Activated T-cell treated with anti-CD3 and anti-CD28 coated beads, Interleukin-2, amount 50 U/mL, for 48 hours (primary cell): ENCODE measurements at regions not wholly inside any gene's neighbourhood (a gene's known extent, or its start where the extent isn't known, plus 50 kb on each side); places are given as distances from the start of the nearest gene placed in this dataset.

ENCODE experiments used
- DNase-seq, 2 experiments: peaks; one replicate each; pipeline ENCODE4 v3.0.0-alpha.2; 2020

DNA sequence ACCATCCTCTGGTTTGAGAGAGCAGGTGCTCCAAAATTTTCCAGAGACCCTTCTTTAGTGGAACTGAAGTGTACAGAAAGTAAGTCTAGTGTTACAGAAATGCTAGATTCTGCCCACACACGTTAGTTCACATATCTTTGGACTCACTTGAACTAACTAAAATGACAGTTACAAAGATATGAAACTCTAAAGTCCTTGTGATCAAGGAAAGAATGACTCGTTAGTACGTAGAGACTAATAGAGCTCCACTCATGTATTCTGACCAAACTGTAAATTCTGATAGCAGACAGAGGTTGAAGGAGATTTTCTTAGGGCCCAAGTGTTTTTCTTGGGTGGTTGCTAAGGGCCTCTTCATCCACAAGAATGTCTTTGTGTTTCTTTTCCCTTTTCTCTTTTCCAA is 491.5 kb upstream of the B3GALT2 start:
- no peak for DNase-seq

DNA sequence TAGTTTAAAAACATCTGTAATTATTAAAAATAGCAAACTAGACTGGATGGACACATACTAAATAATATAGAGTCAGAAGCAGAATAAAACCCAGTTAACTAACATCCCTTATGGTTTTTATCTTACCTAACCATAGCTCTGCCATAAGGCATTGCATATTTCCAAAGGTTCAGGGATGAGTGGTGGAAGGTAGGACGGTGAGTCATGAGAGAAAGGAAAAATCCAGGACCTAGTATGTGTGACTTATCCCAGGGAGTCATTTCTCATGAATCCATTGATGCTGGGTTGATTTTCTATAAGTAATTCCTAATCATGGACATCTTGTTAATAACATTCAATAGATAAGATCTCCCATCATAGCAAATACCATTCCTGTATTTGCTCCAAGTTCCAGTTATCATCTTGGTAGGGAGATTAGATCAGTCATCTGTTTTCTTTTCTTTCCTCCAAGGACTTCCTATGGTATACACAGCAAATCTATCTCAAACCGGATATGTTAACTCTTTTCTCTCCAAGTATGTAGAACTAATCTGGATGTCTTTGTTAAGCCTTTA is 490.7 kb upstream of the B3GALT2 start:
- DNase-seq: no peak

DNA sequence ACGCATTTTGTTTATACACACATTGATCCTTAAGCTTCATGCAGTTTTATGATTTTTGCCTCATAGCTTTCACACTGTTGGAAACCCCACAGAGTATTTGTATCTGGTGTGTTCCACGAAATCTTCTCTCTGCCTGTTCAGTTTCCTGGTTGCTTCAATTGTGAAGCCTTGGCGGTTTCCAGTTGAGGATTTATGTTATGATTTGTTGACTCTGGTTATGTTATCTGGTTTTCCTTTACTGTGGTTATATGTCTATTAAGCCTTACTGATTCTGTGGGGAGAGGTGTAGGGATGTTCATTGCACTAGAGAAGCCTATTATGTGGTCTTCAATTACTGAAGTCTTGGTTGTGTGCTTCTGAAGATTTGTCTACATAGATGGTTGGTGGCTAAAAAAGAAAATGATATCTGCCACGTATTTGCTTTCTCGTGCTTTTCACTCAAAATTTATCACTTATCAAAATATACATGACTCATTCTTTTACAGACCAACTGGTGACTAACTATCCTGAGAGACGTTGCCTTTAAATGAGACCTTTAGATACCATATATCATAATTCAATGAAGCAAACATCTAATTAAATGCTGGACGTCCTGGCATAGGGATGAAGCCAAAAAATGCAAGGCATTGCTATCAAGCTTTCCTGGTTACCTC is 488.0 kb upstream of the B3GALT2 start:
- no peak for DNase-seq

DNA sequence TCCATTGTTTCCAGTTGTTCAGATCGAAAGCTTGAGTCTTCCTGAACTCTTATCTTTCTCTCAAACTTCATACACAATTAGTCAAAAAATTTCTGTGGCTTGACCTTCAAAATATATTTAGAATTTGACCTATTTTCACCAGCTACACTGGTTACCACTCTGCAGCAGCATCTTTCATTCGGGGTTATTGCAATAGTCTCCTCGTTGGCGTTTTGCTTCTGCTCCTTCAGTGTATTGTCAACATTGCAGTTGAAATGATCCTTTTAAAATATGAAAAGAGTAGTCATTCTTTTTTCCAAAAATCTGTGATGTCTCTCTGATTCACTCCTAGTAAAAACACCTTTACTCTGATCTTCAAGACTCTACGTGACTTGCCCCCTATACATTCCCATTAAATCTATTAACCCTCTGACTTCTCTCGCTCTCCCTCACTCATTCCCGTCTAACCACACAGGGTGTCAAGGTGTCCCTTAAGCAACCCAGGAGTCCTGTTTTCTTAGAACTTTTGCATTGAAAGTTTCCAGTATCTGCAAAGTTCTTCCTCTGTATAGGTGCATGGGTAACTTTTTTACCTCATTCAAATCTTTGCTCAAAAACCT is 480.2 kb upstream of the B3GALT2 start:
- no peak for DNase-seq

DNA sequence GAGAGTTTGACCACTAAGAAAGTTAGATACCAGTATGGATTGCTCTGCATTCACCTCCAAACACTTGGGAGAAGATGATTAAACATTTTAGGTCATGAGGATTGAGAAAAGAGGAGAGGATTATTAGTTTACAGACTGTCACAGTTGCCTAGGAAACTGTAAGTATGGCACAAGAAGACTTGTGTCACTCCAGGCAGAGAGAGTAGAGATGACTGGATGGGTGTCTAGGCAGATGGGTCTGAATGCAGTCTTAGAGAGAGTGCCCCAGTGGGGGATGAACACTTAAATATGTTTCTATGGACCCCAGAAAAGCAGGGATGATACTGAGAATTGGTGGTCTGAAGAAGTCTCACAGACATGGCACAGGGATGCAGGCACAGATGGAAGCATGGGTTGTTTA is 477.6 kb upstream of the B3GALT2 start:
- no peak for DNase-seq

DNA sequence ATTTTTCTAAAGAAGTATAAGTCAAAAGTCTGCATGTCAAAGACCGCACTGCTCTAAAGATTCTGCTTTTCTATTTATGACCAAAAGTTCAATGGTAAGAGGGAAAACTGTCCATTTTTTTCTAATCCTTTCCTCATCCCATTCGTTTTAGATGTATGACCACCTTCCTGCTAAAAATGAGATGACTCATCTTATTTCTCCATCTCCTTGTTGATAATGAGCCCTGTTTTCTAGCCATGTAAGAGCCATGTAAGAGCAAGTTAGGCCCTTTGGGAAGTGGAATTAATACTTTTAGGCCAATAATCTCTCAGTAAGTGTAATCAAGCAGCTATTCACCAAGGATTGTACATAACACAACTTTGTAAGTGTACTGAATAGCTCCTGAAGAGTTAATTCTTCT is 475.6 kb upstream of the B3GALT2 start:
- DNase-seq: no peak

DNA sequence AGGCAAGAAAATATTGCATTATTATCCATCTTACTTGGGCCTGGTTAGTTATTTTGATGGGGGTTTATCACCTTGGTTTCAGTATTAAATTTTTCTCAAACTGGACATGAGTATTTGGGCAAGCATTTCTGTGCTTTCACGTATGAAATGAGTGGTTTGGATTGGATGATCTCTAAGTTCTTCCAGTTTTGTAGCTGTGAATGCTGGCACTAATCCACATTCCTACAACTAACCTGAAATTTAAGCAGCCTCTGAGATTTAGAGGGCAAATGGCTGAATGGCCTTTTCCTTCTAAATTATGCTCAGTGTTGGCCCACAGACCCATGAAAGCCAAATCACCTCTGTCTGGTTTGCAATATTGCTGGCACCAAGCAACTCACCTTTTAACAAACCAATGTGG is 475.0 kb upstream of the B3GALT2 start:
- DNase-seq: no peak

DNA sequence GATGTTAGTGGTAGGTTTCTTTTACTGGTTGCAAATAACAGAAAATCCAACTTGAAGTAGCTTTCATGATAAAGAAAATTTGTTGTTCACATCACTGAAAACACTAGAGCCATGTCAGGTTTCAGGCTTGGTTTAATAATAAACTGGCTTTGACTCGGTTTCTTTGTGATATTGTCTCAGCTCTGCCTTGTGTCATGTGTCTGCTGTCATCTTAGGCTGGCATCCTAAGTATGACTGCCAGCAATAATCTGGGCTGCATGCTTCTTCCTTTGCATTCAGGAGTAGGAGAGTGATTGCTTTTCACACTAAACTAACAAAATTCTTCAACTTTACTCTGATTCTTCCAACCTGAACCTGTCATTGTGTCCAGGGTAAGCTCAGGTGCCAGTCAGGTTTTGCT is 474.0 kb upstream of the B3GALT2 start:
- no peak for DNase-seq

DNA sequence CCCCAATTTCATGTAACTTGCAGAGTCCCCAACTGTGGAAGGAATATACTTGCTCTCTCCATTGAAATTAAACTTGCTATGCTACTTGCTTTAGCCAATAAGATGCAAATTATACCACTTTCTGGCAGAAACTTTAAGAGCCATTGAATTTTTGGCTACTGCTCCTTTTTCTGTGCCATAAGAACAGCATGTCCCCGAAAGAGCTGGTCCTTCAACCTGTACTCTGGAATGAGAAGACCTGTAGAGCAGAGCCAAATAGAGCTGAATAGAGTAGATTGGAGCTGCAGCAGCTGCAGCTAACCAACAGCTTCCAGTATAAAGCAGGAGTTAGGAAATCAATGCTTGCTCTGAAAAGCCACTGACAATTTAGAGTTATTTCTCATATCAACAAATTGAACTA is 472.3 kb upstream of the B3GALT2 start:
- no peak for DNase-seq

DNA sequence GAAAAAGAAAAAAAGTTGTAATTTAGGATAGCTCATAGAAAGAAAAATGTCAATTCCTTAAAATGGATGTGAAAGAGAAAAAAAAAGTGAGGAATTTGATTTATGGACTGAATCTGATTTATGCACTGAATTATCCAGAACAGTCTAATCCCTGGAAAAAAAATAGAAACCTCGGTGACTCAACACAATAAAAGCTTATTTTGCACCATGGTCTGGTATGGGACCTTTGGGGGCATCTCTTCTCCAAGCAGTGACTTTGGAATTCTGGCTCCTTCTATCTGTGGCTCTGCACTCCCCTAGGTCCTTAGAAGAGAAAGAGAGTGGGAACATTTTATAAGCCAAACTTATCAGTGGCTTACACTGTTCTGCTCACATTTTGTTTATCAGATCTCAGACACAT is 471.7 kb upstream of the B3GALT2 start:
- no peak for DNase-seq

DNA sequence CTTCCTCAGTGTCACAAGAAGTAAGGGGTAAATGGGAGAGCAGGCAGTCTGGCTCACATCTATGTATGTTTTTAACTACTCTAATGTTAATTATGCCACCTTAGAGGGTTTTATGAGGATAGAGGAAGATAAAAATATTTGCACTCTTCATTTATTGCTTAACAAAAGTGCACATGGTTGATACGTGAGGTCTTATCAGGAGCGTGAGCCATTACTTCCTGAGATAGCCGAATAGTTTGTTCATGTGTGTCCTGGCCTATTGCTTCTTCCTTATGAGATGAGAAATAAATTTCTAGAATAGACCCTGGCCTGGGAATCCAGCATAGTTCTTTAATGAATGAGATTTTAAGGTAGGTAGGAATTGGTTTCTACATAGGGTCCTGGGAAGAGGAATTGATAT is 471.1 kb upstream of the B3GALT2 start:
- no peak for DNase-seq

DNA sequence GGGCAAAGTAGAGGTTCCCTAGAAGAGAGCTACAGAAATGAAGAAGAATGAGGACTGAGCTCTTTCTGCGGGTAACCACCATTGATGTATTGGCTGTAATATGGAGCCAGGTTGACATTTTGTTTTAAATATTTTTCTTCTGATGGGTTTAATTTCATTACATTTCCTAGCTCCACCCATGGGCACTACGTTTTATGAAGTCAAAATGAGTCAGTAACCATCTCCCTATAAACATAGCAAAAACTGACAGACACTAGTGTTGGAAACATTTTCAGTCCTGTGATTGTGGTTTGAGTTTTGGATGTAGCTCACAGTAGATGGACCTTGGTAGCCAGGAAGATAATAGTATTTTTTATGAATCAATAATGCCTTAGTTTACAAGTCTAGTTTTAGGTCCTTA is 470.4 kb upstream of the B3GALT2 start:
- no peak for DNase-seq

DNA sequence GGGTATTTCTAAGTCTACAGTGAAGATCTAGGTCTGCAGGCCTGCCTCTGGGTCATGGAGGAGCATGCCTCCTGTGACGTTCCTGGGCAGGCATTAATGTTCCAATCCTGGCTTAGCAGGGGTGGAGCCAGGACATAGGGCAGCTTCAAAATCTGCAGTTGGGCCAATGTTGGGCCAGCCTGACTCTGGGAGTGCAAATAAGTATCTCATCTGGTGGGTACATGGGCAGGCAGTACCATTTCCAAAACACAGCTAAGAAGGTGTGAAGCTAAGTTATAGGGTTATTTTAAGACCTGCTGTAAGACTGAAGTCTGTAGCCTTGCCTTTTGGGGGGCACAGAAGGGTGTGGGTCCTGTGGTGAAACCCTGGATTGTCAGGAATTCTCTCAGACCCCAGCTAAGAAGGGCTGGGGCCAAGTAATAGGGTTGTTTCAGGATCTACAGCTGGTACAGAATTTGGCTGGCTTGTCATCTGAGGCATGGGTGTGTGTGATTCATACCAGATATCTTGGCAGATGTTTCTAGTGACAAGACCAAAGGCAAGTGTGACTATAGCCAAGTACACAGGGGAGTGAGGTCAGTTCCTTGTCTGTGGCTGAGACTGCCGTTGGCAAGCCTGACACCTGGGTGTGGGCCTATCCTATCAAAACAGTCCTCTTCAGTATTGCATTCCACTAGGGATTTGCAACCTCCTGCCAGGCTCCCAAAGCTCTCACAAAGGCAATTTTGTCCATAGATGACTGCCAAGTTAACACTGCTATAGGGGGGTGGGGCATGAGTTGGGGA is 468.7 kb upstream of the B3GALT2 start:
- DNase-seq: no peak

DNA sequence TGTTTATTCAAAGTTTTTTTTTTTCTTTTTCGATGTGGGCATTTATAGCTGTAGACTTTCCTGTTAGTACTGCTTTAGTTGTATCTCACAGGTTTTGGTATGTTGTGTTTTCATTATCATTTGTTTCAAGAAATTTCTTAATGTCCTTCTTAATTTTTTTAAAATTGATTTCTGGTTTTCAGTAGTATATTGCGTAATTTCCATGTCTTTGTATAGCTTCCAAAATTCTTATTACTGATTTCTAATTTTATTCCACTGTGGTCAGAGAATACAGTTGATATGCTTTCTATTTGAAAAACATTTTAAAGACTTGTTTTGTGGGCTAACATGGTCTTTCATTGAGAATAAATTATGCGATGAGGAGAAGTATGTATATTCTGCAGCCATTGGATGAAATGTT is 463.2 kb upstream of the B3GALT2 start:
- DNase-seq: no peak

DNA sequence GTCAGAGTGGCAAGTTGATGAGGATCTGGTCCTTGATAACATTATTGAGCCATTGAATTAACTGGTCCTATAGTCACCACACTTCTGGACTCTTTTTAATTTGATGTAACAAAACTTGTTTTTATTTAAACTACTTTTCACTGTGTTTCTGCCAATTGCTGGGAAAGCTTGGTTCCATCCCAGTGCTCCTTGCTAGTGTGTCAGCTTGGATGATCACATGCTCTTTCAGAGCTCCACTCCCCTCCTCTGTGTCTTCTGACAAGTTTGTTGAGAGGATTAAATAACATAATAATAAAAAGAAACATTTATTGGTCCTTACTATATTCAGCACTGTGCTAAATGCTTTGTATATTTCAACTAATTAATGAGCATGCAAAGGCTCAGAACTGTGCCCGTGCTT is 448.5 kb upstream of the B3GALT2 start:
- DNase-seq: no peak

DNA sequence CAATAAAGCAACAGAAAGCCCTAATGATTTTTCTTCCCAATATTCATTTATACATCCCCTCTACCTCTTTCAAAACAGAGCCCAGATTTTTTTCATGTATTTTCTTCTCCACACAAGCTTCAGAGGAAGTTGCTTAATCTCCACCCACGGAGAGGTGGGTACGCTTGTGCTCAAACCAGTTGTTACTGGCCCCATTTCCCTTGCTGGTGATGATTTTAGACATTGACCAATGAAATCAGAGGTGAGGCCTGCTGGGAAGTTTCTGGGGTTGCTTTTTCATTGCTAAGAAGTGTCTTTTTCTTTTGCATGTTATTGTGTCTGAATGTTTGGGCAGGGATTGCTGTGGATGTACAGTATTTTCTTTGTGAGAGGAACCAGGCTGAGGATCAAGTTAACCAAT is 448.1 kb upstream of the B3GALT2 start:
- DNase-seq: no peak

DNA sequence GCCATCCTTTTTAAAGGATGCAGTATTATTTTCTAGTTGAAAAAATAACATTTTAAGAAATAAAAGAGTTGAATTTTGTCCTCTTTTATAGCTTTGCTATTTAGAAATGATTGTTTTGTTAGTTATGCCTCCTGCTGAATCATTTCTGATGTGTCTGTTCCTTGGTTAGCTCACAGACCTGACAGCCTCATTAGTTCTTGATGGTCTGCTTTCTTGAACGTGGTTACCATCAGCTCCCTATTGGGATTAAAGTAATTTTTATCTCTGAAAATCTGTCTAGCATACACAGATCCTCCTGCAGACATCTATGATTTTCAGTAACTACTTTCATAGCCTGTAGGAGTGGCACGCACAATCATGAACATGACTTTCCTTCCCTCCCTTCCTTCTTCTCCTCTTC is 447.6 kb upstream of the B3GALT2 start:
- DNase-seq: no peak

DNA sequence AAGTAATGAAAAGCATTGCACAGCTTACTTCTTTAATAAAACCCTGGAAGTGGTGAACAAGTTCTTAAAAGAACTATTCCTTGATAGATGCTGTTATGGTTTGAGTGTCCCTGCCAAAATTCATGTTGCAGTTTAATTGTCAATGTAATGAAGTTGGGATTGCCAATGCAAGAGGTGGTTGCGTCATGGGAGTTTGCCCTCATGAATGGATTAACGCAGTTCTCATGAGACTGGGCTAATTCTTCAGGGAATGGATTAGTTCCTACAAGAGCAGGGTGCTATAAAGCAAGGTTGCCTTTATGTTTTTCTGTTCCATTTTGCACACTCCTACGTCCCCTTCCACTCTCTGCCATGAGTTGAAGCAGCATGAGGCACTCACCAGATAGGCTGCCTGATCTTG is 446.7 kb upstream of the B3GALT2 start:
- no peak for DNase-seq

DNA sequence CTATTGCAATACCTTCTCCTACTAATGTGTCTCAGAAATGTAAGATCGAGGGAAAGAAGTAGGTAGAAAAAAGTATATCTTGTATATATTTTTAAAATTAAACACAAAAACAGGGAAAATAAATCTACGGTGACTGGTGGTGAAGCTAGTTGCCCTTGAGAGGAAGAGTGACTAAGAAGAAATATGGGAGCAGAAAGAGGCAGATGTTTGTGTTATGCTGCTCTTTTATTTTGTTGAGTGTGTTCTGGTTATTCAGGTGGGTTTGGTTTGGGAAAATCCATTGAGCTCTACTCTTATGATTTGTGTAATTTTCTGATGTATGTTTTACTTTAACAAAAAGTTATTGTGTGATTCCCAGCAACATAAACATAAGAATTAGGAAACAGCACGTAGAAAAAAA is 444.9 kb upstream of the B3GALT2 start:
- DNase-seq: no peak

DNA sequence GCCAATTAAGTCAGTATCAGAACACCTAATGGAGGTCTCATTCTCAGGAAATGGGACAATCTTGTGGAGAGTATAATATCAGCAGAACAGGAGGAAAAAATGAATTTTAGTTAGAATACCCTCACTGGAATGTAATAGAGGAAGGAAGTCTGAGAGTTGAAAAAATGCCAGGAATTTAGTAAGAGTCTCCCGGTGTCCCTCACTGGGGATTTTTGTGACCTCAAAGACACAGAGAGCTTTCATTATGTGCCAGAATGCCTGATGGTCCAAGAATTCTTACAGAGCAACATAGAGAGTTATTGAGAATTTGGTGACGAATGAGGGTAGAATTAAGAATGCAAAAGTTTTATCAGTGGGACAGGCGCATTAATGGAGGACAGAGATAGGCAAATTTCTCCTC is 443.5 kb upstream of the B3GALT2 start:
- no peak for DNase-seq

DNA sequence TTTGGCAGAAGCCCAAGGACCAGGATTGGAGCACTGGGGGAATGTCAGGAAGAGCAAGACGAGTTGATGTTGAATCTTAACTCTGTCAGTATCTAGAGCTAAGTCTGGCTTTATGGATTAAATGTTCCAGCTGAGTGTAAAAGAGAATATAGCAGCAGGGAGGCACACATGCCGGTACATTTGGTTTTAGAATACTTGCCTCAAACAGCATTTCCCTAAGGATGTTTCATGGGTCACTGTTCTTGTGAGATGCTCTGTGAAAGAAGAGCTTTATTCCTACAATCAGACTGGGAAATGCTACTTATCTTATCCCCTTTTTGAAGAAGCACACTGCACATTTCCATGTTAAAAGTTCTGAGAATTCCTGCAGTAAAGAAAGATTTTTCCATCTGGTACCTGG is 440.3 kb upstream of the B3GALT2 start:
- DNase-seq: no peak

DNA sequence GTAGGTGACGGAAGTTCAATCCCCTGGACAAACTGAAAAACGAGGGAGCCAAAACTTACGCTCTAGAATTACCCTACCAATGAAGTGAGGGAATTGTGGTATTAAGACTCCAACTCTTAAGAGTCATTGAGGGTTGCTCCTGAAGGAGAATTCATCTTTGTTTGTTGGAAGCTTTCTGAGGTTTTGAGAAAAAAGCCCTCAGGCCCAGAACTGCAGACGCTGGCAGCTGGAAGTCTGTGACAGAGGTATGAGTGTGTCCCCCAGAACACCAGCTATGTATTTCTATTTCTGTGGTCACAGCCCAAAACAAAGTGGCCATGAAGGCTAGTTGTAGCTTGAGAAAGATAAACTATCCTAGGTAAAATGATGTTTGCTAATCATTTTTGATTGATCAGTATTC is 438.8 kb upstream of the B3GALT2 start:
- DNase-seq: no peak

DNA sequence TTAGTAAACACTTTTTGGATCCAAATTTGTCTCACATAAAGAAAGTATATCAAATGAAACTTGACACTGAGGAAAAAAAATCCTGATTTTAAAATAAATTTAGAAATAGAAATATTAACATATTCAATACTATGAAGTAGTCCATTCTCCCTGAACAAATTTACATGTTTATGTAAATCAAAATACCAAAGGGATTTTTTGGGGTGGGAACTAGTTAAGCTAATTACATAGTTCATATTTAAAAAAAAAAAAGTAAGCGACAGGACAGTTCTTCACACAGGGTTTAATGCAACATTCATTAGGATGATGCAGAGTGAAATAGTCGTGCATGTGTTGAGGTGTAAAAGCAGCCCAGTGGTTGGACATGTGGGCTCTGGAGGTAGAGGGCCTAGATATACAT is 433.5 kb upstream of the B3GALT2 start:
- no peak for DNase-seq

DNA sequence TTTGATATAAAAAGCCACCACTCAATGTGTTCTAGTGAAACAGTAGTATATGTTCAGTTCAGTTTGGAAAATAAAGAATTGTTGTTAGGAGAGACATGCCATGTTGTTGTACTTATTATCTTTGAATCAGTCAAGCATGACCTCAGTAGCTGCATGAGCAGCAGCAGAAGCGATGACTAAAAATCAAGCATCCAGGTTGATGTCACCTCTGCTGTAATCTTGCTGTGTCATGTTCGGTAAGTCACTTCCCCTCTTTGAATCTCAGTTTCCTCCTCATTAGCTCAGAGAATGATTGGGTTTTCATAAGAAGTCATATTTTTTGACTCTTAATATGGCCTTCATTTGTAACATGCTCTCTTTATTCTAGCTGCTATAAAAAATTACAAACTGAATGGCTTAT is 428.4 kb upstream of the B3GALT2 start:
- DNase-seq: no peak
